ENCODE measurements at regions not wholly inside any gene's neighbourhood (a gene's known extent, or its start where the extent isn't known, plus 50 kb on each side); places are given as distances from the start of the nearest gene placed in this dataset.

GRCh38 chr11:129637983-129638776 lies 177.5 kb upstream of the TMEM45B start:
- Histone ChIP-seq H3K4me1 (replicated peaks in 1 of 2; ENCODE audit: control insufficient read depth in 2 of 2, insufficient read depth in 2 of 2, low read length in 2 of 2) (no peaks in the 10 kb centered on the region), H3K36me3 (ENCODE audit: control insufficient read depth, insufficient read depth, low read length) (no peaks in the 10 kb centered on the region), H3K4me3 (no peak overlapping the region), H3K79me2 (ENCODE audit: control insufficient read depth, insufficient read depth, low read length) (no peaks in the 10 kb centered on the region), H4K20me1 (replicated peaks; ENCODE audit: control insufficient read depth, insufficient read depth, low read length) (no peaks in the 10 kb centered on the region), H3K9ac (ENCODE audit: insufficient read depth in 1 of 2, low read depth in 2 of 2, low read length in 2 of 2) (no peak overlapping the region), H3K4me2 (ENCODE audit: insufficient read depth, low read length) (no peak overlapping the region), H3K9me3 (replicated peaks; ENCODE audit: control insufficient read depth, insufficient read depth, low read depth, low read length) (no peaks in the 10 kb centered on the region), H2AFZ (ENCODE audit: low read depth, low read length) (no peak overlapping the region), H3K9me1 (ENCODE audit: control insufficient read depth, insufficient read depth, low read length) (no peaks in the 10 kb centered on the region), H3K27me3 (ENCODE audit: control insufficient read depth in 2 of 2, insufficient read depth in 2 of 2, low read length in 2 of 2) (no peaks in the 10 kb centered on the region; a peak in 1 of 5 replicates), H3K27ac (ENCODE audit: extremely low read depth, low read depth, low read length) (no peak overlapping the region)
- DNase-seq (ENCODE audit: extremely low read depth in 1 of 4, low spot score in 3 of 4) (no peak), FAIRE-seq (no peak), ATAC-seq (no peak)
- intact Hi-C loops (cut with micrococcal nuclease): no loop called here
- WGBS (ENCODE audit: insufficient coverage, low coverage, missing lambda C conversion rate): 1% methylated on average over 5 of the region's 5 CpGs
- ChIA-PET POLR2A (no interaction called here), CTCF (ENCODE audit: low intra/inter-chr PET ratio) (no interaction called here)
- in situ Hi-C loops (cut with MboI): no loop called here
- no peak for TF ChIP-seq CBX2 (IDR thresholded peaks at IDR 0.05; ENCODE audit: insufficient read depth, low read length, poor library complexity, severe bottlenecking)
- no peak for TF ChIP-seq MTA2 (IDR thresholded peaks at IDR 0.05; ENCODE audit: low read depth)
- TF ChIP-seq ZNF133 (CRISPR knock-in tag; IDR thresholded peaks at IDR 0.05): no peak
- no peak for TF ChIP-seq FOXA3 (CRISPR knock-in tag; conservative IDR thresholded peaks at IDR 0.05 in 1 of 2, IDR thresholded peaks at IDR 0.05 in 1 of 2)
- TF ChIP-seq ZNF212 (CRISPR knock-in tag; IDR thresholded peaks at IDR 0.05): no peak
- TF ChIP-seq ARID4B (CRISPR knock-in tag; IDR thresholded peaks at IDR 0.05): no peak
- TF ChIP-seq ZNF511 (CRISPR knock-in tag; IDR thresholded peaks at IDR 0.05): no peak
- no peak for TF ChIP-seq SIX5 (IDR thresholded peaks at IDR 0.05; ENCODE audit: borderline replicate concordance in 1 of 2, insufficient read depth in 1 of 2, low read depth in 1 of 2, low read length in 2 of 2)
- TF ChIP-seq TAF7 (tag; IDR thresholded peaks at IDR 0.05): no peak
- no peak for TF ChIP-seq ZNF184 (CRISPR knock-in tag; IDR thresholded peaks at IDR 0.05)
- no peak for TF ChIP-seq MEF2A (IDR thresholded peaks at IDR 0.05; ENCODE audit: control insufficient read depth, low read depth, low read length)
- no peak for TF ChIP-seq ZNF282 (CRISPR knock-in tag; IDR thresholded peaks at IDR 0.05)
- BruUV-seq (replicated peaks): no TSS peak

Measured in K562 (cell line).